B cell (primary cell): ENCODE measurements at regions not wholly inside any gene's neighbourhood (a gene's known extent, or its start where the extent isn't known, plus 50 kb on each side); places are given as distances from the start of the nearest gene placed in this dataset.

ENCODE experiments used
- ATAC-seq: fragments of 200-7000 bp; cut with Tn5 transposase; one replicate; pipeline ENCODE4 v1.10.0; 2021; ENCODE audit warnings: low read depth, mild to moderate bottlenecking, moderate number of reproducible peaks, moderate library complexity
- CTCF ChIA-PET: fragments of 350-600 bp; sonication (Branson Sonifier 250); formaldehyde crosslinking; loops from one replicate; lab custom pipeline; 2021; ENCODE audit warnings: antibody characterized with exemption, inconsistent platforms; lab: Charles Lee
- POLR2A ChIA-PET: fragments of 350-600 bp; sonication (Branson Sonifier 250); formaldehyde crosslinking; loops from one replicate; lab custom pipeline; 2021; ENCODE audit warnings: antibody characterized with exemption; lab: Charles Lee
- DNase-seq: peaks from one replicate; pipeline ENCODE4 v3.0.0; 2013
- H2AFZ ChIP-seq: 2 replicates; pipeline ENCODE4 v1.6.1; 2012; ENCODE audit warnings: mild to moderate bottlenecking, low read depth, low read length; ENCODE audit not compliant: insufficient read depth, poor library complexity, severe bottlenecking
- H3K27ac ChIP-seq, 2 donors: 1 replicate in 1 of 2; 2 replicates in 1 of 2; pipeline ENCODE4 v1.5.1; 2012 to 2013; ENCODE audit warnings: low read length in 2 of 2, mild to moderate bottlenecking in 2 of 2, moderate library complexity in 1 of 2
- H3K27me3 ChIP-seq, 4 experiments: fragments of 200-600 bp in 1 of 4; sonication (generic) in 1 of 4; replicated peaks in 1 of 4; 1 replicate in 2 of 4; 2 replicates in 2 of 4; pipeline versions ENCODE4 v1.6.1 to v1.7.0; 2013 to 2016; ENCODE audit warnings: low read length in 3 of 4, mild to moderate bottlenecking in 2 of 4, mixed read lengths in 1 of 4, moderate library complexity in 1 of 4; ENCODE audit not compliant: insufficient read depth in 4 of 4, control insufficient read depth in 3 of 4; ENCODE audit errors: control extremely low read depth in 1 of 4
- H3K36me3 ChIP-seq, 2 experiments: replicated peaks in 1 of 2; 1 replicate in 1 of 2; 2 replicates in 1 of 2; pipeline versions ENCODE4 v1.6.1 to v1.7.1; 2013; ENCODE audit warnings: low read length in 1 of 2; ENCODE audit not compliant: insufficient read depth in 2 of 2, control insufficient read depth in 1 of 2; ENCODE audit errors: control extremely low read depth in 1 of 2, extremely low read depth in 1 of 2
- H3K4me1 ChIP-seq, 2 donors: fragments of 200-600 bp in 1 of 2; sonication (generic) in 1 of 2; 1 replicate in 1 of 2; 2 replicates in 1 of 2; pipeline versions ENCODE4 v1.5.1 to v1.6.1; 2013 to 2017; ENCODE audit warnings: low read length in 2 of 2; ENCODE audit not compliant: control insufficient read depth in 2 of 2, insufficient read depth in 2 of 2
- H3K4me2 ChIP-seq: replicated peaks from 2 replicates; pipeline ENCODE3; 2012; ENCODE audit warnings: mild to moderate bottlenecking, low read depth, low read length; ENCODE audit not compliant: poor library complexity, severe bottlenecking
- H3K4me3 ChIP-seq, 5 experiments: fragments of 200-600 bp in 1 of 5; sonication (generic) in 1 of 5; 1 replicate in 3 of 5; 2 replicates in 2 of 5; pipeline versions ENCODE4 v1.5.1 to v1.7.0; 2011 to 2016; ENCODE audit warnings: low read length in 4 of 5, mild to moderate bottlenecking in 4 of 5, low read depth in 2 of 5, control low read depth in 1 of 5, moderate library complexity in 1 of 5; ENCODE audit not compliant: insufficient read depth in 1 of 5; ENCODE audit errors: control extremely low read depth in 1 of 5, extremely low read depth in 1 of 5
- H3K79me2 ChIP-seq: fragments of 200-600 bp; sonication (generic); one replicate; pipeline ENCODE4 v1.6.0; 2016; ENCODE audit warnings: low read length; ENCODE audit not compliant: control insufficient read depth, insufficient read depth
- H3K9ac ChIP-seq: fragments of 200-600 bp; sonication (generic); 2 replicates; pipeline ENCODE4 v1.6.1; 2017; ENCODE audit warnings: mild to moderate bottlenecking, low read length, moderate library complexity
- H3K9me3 ChIP-seq, 3 donors: one replicate each; pipeline versions ENCODE4 v1.6.1 to v1.7.1; 2013; ENCODE audit warnings: low read length in 2 of 3; ENCODE audit not compliant: control insufficient read depth in 2 of 3, insufficient read depth in 1 of 3; ENCODE audit errors: control extremely low read depth in 1 of 3
- H4K20me1 ChIP-seq: 2 replicates; pipeline ENCODE4 v1.6.0; 2012; ENCODE audit warnings: mild to moderate bottlenecking, low read length; ENCODE audit not compliant: insufficient read depth, control insufficient read depth, poor library complexity, severe bottlenecking
- H3K27ac Mint-ChIP-seq: one replicate; pipeline ENCODE4 v1.8.0; 2021; ENCODE audit warnings: mixed read lengths
- H3K27me3 Mint-ChIP-seq: one replicate; pipeline ENCODE4 v1.8.0; 2021; ENCODE audit warnings: mixed read lengths
- H3K4me1 Mint-ChIP-seq: one replicate; pipeline ENCODE4 v1.8.0; 2021; ENCODE audit warnings: mixed read lengths
- H3K4me3 Mint-ChIP-seq: one replicate; pipeline ENCODE4 v1.8.0; 2021; ENCODE audit warnings: mixed read lengths
- H3K9me3 Mint-ChIP-seq: one replicate; pipeline ENCODE4 v1.8.0; 2022; ENCODE audit warnings: mixed read lengths; ENCODE audit not compliant: insufficient read depth
- CTCF ChIP-seq: fragments of 200-600 bp; IDR thresholded peaks from one replicate; pipeline ENCODE4 v1.8.0; 2022; ENCODE audit warnings: antibody characterized with exemption, mild to moderate bottlenecking
- EZH2 ChIP-seq: IDR thresholded peaks from 2 replicates; pipeline ENCODE4 v1.6.1; 2012; ENCODE audit warnings: borderline replicate concordance, low read depth, mild to moderate bottlenecking, moderate library complexity, low read length; ENCODE audit not compliant: insufficient read depth, poor library complexity, severe bottlenecking
- WGBS: methylation state at CpG from one replicate; pipeline ENCODE4 v1.1.5; 2013; ENCODE audit warnings: missing lambda C conversion rate; ENCODE audit not compliant: insufficient coverage; 5-methylcytosine and 5-hydroxymethylcytosine counted together
- intact Hi-C: fragments of 100-400 bp; cut with micrococcal nuclease; formaldehyde crosslinking; loops from one replicate; pipeline ENCODE4 v1.10.0; 2022

- no peak overlapping the region for H3K9ac ChIP-seq
- CTCF ChIA-PET: no interaction called here
- WGBS: no CpG with 5 or more reads among the region's 1 CpG
- no peak overlapping the region for H3K27ac ChIP-seq
- ATAC-seq (no peak), DNase-seq (no peak)
- H3K27me3 ChIP-seq: no peaks in the 10 kb centered on the region
- no peaks in the 10 kb centered on the region for H3K4me1 ChIP-seq
- Mint-ChIP-seq H3K9me3 (no peaks in the 10 kb centered on the region), H3K27me3 (no peaks in the 10 kb centered on the region), H3K4me1 (no peaks in the 10 kb centered on the region), H3K27ac (no peak overlapping the region), H3K4me3 (no peak overlapping the region)
- TF ChIP-seq CTCF: no peak
- TF ChIP-seq EZH2: no peak
- intact Hi-C loops: no loop called here
- POLR2A ChIA-PET: no interaction called here
- no peak overlapping the region for H3K4me2 ChIP-seq
- no peaks in the 10 kb centered on the region for H4K20me1 ChIP-seq
- peaks cover 0 to 3% (median 0%) of the 10 kb centered on the region in 3 donors for H3K9me3 ChIP-seq
- H3K4me3 ChIP-seq: no peak overlapping the region
- no peaks in the 10 kb centered on the region for H3K36me3 ChIP-seq
- no peaks in the 10 kb centered on the region for H3K79me2 ChIP-seq
- no peak overlapping the region for H2AFZ ChIP-seq
These were observed 387.0 kb downstream of the USP25 start for GRCh38 chr21:16116798-16117197.

GRCh38 chr21:16117331-16117730 is 387.5 kb downstream of the USP25 start:
- Mint-ChIP-seq H3K4me1 (no peaks in the 10 kb centered on the region), H3K9me3 (no peaks in the 10 kb centered on the region), H3K27me3 (no peaks in the 10 kb centered on the region), H3K27ac (no peak overlapping the region), H3K4me3 (no peak overlapping the region)
- Histone ChIP-seq H3K36me3 (no peaks in the 10 kb centered on the region), H3K4me2 (no peak overlapping the region), H3K9ac (no peak overlapping the region), H2AFZ (no peak overlapping the region), H3K27me3 (no peaks in the 10 kb centered on the region), H4K20me1 (no peaks in the 10 kb centered on the region), H3K9me3 (peaks cover 0 to 3% (median 0%) of the 10 kb centered on the region in 3 donors), H3K4me3 (no peak overlapping the region), H3K27ac (no peak overlapping the region), H3K4me1 (no peaks in the 10 kb centered on the region), H3K79me2 (no peaks in the 10 kb centered on the region)
- intact Hi-C loops: no loop called here
- ChIA-PET POLR2A (no interaction called here), CTCF (no interaction called here)
- TF ChIP-seq EZH2: no peak
- no peak for TF ChIP-seq CTCF
- DNase-seq (no peak), ATAC-seq (no peak)
- 94% methylated on average over 3 of the region's 4 CpGs for WGBS
